SU-DHL-6 (cell line): ENCODE measurements at regions not wholly inside any gene's neighbourhood (a gene's known extent, or its start where the extent isn't known, plus 50 kb on each side); places are given as distances from the start of the nearest gene placed in this dataset.

Experiments
- H2AFZ ChIP-seq: fragments of 200-600 bp; sonication (generic); 2 replicates; pipeline ENCODE4 v1.6.1; 2014; ENCODE audit warnings: low read depth, mild to moderate bottlenecking, moderate library complexity, mixed read lengths, antibody characterized with exemption, low read length; ENCODE audit not compliant: severe bottlenecking
- H3F3A ChIP-seq: fragments of 200-600 bp; shearing (Covaris generic); 2 replicates; pipeline ENCODE4 v1.6.0; 2016; ENCODE audit warnings: antibody characterized with exemption, mild to moderate bottlenecking; ENCODE audit not compliant: insufficient read depth
- H3K27ac ChIP-seq: fragments of 200-600 bp; sonication (generic); 2 replicates; pipeline ENCODE4 v1.5.1; 2016; ENCODE audit warnings: low read depth, mild to moderate bottlenecking, low read length, moderate library complexity, mixed read lengths
- H3K27me3 ChIP-seq: fragments of 200-600 bp; sonication (generic), shearing (Covaris generic); 2 replicates; pipeline ENCODE4 v1.6.0; 2014; ENCODE audit warnings: mild to moderate bottlenecking, low read length
- H3K36me3 ChIP-seq: fragments of 200-600 bp; sonication (generic); 2 replicates; pipeline ENCODE4 v1.6.1; 2014; ENCODE audit warnings: mild to moderate bottlenecking, low read length, mixed read lengths
- H3K4me2 ChIP-seq: fragments of 300-600, 200-600 bp; shearing (Covaris generic), sonication (generic); 2 replicates; pipeline ENCODE4 v1.6.0; 2014; ENCODE audit warnings: low read length, low read depth, mild to moderate bottlenecking; ENCODE audit not compliant: poor library complexity, severe bottlenecking
- H3K4me3 ChIP-seq: fragments of 200-600 bp; sonication (generic); 2 replicates; pipeline ENCODE4 v1.5.1; 2014; ENCODE audit warnings: antibody characterized with exemption, low read length, mild to moderate bottlenecking, mixed read lengths; ENCODE audit not compliant: insufficient read depth, poor library complexity, severe bottlenecking
- H3K79me2 ChIP-seq: fragments of 200-600 bp; sonication (generic); 2 replicates; pipeline ENCODE4 v1.6.1; 2014; ENCODE audit warnings: mild to moderate bottlenecking, low read length, moderate library complexity; ENCODE audit not compliant: insufficient read depth
- H3K9ac ChIP-seq: fragments of 200-600 bp; sonication (generic); 2 replicates; pipeline ENCODE4 v1.7.0; 2014; ENCODE audit warnings: mild to moderate bottlenecking, low read length
- H3K9me2 ChIP-seq: fragments of 200-600 bp; sonication (generic); replicated peaks from 2 replicates; pipeline ENCODE4 v1.6.1; 2014; ENCODE audit warnings: low read length; ENCODE audit not compliant: insufficient read depth
- H3K9me3 ChIP-seq: fragments of 200-600 bp; sonication (generic); 2 replicates; pipeline ENCODE4 v1.6.1; 2014; ENCODE audit warnings: low read length, mixed read lengths; ENCODE audit not compliant: insufficient read depth
- H4K20me1 ChIP-seq: fragments of 200-600 bp; sonication (generic); 2 replicates; pipeline ENCODE4 v1.6.1; 2014; ENCODE audit warnings: low read depth, mild to moderate bottlenecking, antibody characterized with exemption, low read length, moderate library complexity, mixed read lengths
- CTCF ChIP-seq: fragments of 200-600 bp; sonication (generic); IDR thresholded peaks from one replicate; pipeline ENCODE4 v1.5.1; 2017; ENCODE audit warnings: antibody characterized with exemption, mild to moderate bottlenecking, low read length, moderate library complexity; ENCODE audit not compliant: insufficient read depth, poor library complexity, severe bottlenecking
- EZH2phosphoT487 ChIP-seq: fragments of 200-600 bp; sonication (generic), shearing (Covaris generic); conservative IDR thresholded peaks from 2 replicates; pipeline ENCODE4 v1.6.1; 2018; ENCODE audit warnings: mild to moderate bottlenecking, antibody characterized with exemption, low read length, moderate library complexity, mixed read lengths

DNA sequence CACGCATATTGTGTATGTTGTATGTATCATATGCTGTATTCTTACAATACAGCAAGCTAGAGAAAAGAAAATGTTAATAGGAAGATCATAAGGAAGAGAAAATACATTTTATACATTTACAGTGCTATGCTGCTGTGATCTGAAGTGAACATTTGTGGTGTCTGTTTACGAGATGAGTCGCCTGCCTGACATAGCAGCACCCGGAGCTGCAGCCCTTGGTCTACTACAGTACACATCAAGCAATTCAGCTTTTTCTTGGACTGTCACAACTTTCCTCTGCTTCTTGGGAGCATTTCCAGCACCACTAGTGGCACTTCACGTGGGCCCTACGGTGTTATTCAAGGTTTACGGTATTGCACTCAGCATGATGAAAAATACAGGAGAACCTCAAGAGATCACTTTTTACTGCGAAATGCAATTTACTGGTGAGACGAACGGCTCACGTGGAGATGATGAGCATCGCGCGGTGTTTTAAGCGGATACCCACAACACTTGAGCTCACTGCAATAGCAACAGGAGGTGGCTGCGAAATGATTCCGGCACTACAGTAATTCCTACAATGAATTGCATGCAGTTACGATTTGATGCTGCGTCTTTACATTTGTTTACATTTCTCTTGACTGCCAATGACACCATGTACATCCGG is 308.4 kb downstream of the FGF9 start:
- H3K9ac ChIP-seq: no peak overlapping the region
- no peaks in the 10 kb centered on the region for H3K79me2 ChIP-seq
- H4K20me1 ChIP-seq: no peaks in the 10 kb centered on the region
- H3K27me3 ChIP-seq: no peaks in the 10 kb centered on the region
- H2AFZ ChIP-seq: no peak overlapping the region
- H3K4me3 ChIP-seq: no peak overlapping the region
- TF ChIP-seq CTCF: no peak
- no peaks in the 10 kb centered on the region for H3K9me3 ChIP-seq
- no peak overlapping the region for H3K4me2 ChIP-seq
- no peaks in the 10 kb centered on the region for H3F3A ChIP-seq
- no peaks in the 10 kb centered on the region for H3K36me3 ChIP-seq
- no peak overlapping the region for H3K27ac ChIP-seq
- no peaks in the 10 kb centered on the region for H3K9me2 ChIP-seq

DNA sequence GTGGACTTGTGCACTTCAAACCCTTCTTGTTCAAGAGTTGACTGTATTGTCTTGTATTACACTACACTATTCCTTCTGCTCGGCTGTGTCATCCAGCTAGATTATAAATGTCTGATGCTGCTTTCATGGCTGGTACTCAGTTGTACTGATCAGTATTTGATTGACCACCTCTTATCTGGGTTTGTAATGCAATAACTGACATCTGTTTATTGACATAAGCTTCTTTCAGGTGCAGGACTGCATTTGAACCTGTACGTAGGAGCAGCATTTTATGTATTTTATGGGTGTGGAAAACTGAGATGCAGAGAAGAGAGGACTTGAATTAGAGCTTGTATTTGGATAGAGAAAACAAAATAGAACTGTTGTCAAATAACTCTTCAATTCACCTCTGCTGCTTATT is 309.2 kb downstream of the FGF9 start:
- H2AFZ ChIP-seq: no peak overlapping the region
- no peak for TF ChIP-seq CTCF
- no peak for TF ChIP-seq EZH2phosphoT487
- no peaks in the 10 kb centered on the region for H3F3A ChIP-seq
- H4K20me1 ChIP-seq: no peaks in the 10 kb centered on the region
- no peaks in the 10 kb centered on the region for H3K79me2 ChIP-seq
- H3K27ac ChIP-seq: no peak overlapping the region
- no peak overlapping the region for H3K4me2 ChIP-seq
- no peaks in the 10 kb centered on the region for H3K27me3 ChIP-seq
- H3K9me2 ChIP-seq: no peaks in the 10 kb centered on the region
- no peaks in the 10 kb centered on the region for H3K36me3 ChIP-seq
- H3K9me3 ChIP-seq: no peaks in the 10 kb centered on the region
- no peak overlapping the region for H3K4me3 ChIP-seq
- H3K9ac ChIP-seq: no peak overlapping the region

DNA sequence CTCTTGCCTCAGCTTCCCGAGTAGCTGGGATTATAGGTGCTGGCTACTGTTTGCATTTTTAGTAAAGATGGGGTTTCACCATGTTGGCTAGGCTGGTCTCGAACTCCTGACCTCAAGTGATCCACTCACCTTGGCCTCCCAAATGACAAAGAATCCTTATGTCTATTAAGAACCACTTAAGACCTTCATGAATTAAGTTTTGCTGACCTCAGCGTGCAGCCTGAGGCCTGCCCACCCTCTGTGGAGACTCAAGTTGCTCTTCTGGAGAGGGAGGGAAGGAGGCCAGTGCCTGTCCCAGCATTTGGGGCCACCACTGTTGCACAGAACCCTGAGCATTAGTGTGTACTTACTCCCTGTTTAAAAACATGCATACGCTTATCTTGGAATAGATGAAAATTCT is 313.3 kb downstream of the FGF9 start:
- no peak overlapping the region for H3K9ac ChIP-seq
- H3K9me2 ChIP-seq: no peaks in the 10 kb centered on the region
- H4K20me1 ChIP-seq: no peaks in the 10 kb centered on the region
- H3K36me3 ChIP-seq: no peaks in the 10 kb centered on the region
- H3K9me3 ChIP-seq: no peaks in the 10 kb centered on the region
- no peaks in the 10 kb centered on the region for H3K79me2 ChIP-seq
- H3K4me3 ChIP-seq: no peak overlapping the region
- no peak overlapping the region for H2AFZ ChIP-seq
- no peaks in the 10 kb centered on the region for H3K27me3 ChIP-seq
- no peak overlapping the region for H3K4me2 ChIP-seq
- no peak for TF ChIP-seq CTCF
- no peak for TF ChIP-seq EZH2phosphoT487
- no peak overlapping the region for H3K27ac ChIP-seq
- H3F3A ChIP-seq: no peaks in the 10 kb centered on the region

DNA sequence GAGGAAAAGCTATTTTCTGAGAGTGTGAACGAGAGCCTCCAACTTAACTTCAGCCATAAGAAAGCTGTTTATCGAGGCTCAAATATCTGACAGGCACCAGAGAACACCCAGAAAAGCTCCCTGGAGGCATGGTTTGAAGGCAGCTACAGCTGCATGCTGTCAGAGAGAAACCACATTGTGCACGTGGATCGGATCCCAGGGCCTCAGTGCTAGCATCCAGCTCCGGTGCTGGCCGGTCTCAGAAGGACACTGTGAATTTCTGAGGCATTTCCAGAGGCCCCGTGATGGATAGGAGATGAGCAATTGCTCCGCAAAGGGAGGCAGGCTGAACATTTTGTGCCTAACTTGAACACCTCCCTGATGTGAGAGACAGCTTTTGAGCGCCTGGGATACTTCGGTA is 315.7 kb downstream of the FGF9 start:
- Histone ChIP-seq H2AFZ (no peak overlapping the region), H3K4me2 (no peak overlapping the region), H4K20me1 (no peaks in the 10 kb centered on the region), H3K9me2 (no peaks in the 10 kb centered on the region), H3K36me3 (no peaks in the 10 kb centered on the region), H3K27me3 (no peaks in the 10 kb centered on the region), H3K27ac (no peak overlapping the region), H3K4me3 (no peak overlapping the region), H3K9ac (no peak overlapping the region), H3K79me2 (no peaks in the 10 kb centered on the region), H3K9me3 (no peaks in the 10 kb centered on the region), H3F3A (no peaks in the 10 kb centered on the region)
- TF ChIP-seq EZH2phosphoT487 (no peak), CTCF (no peak)
